NCI-H2081 treated with DMSO at 0.1 percent for 48 hours (cell line): ENCODE measurements at regions not wholly inside any gene's neighbourhood (a gene's known extent, or its start where the extent isn't known, plus 50 kb on each side); places are given as distances from the start of the nearest gene placed in this dataset.
A peak's percentile ranks its signal among the peaks of the same experiment; 100 is the strongest.

ENCODE experiments used
- DNase-seq: peaks from one replicate; lab custom pipeline; 2025; lab: John Stamatoyannopoulos, UW

GRCh38 chr15:91678003-91678402 lies 175.5 kb upstream of the SLCO3A1 start:
- no peak for DNase-seq

- DNase-seq = no peak
These were observed 174.1 kb upstream of the SLCO3A1 start for GRCh38 chr15:91679447-91679846.

DNA sequence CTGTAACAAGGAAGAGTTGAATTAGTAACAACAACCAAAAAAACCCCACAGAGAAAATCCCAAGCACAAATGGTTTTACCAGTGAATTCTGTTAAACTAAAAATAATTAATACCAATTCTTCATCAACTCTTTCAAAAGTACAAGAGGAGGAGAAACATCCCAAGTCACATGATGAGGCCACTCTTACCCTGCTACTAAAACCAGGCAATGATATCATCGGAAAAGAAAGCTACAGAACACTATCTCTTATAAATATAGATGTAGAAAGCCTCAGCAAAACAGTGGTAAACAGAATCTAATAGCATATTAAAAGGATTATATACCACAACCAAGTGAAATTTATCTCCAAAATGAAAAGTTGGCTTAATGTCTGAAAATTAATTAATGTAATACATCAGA lies 168.1 kb upstream of the SLCO3A1 start:
- no peak for DNase-seq

GRCh38 chr15:91688811-91689210 lies 164.7 kb upstream of the SLCO3A1 start:
- no peak for DNase-seq

DNA sequence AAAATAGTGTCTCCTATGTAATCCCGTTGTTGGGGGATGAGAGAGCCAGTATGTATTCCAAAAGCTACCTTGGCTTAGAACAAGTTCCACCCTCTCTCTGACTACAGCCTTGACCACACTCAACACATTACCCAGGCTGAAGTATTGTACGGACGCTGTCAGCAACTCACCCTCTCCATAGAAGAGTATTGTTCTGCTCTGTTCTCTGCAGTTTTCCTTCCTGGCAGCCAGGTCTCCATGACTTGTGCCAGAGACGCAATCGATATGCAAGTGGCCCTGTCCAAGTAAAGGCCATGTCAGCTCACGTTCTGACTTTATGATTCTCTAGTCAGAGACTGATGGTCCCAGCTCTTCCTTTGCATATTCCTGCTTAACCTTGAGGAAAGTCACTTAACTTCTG lies 164.1 kb upstream of the SLCO3A1 start:
- no peak for DNase-seq

GRCh38 chr15:91692596-91692995 lies 160.9 kb upstream of the SLCO3A1 start:
- DNase-seq = no peak

DNA sequence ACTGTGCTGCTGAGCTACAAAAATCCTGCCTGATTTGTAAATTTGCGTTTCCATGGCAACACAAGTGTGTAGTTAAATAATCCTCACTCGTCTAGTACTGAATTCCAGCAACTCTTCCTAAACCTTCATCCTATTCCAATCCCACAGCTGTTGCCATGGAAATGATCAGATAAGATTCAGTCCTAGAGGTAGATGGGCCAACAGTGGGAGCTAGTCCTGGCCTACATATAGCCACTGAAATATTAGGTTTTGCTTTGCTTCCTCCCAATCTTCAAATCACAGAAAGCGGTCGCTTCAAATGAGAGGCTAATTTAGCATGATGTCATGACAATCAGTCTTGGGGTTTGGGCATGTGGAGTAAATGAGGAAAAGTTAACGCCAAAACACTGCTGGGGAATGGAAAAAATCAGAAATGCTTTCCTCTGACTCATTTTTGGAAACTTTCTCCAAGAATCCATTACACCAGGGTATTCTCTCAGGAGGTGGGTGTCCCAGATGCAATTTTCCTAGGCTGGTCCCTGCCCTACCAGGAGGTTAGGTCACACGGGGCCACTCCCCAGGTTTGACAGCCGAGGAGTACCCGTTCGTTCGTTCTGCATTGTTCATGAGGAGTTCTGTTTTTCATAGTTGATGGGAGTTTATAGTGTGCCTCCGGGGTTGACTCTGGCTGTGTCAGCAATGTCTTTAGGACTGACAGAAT lies 159.2 kb upstream of the SLCO3A1 start:
- DNase-seq = no peak

DNA sequence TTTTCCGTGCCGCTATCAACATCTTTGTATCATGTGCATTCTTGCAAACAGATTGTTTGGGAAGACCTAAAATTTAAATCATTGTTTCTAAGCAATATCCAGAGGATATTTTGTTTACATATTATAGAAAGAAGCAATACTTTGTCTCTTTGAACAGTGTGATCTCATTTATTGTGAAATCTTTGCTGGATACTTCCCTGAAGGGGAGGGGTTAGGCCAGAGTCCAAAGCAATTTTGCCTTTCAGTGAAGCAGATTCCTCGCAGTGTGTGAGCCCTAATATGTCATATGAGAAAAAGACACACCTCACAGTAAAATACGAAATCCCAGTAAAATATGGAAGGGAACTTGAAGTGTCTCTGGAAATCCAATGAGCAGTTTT lies 158.7 kb upstream of the SLCO3A1 start:
- DNase-seq = no peak

GRCh38 chr15:91695799-91696198 lies 157.7 kb upstream of the SLCO3A1 start:
- DNase-seq = no peak

GRCh38 chr15:91696981-91697380 lies 156.5 kb upstream of the SLCO3A1 start:
- DNase-seq = no peak

- no peak for DNase-seq
These were observed 155.3 kb upstream of the SLCO3A1 start for GRCh38 chr15:91698241-91698640.

GRCh38 chr15:91699741-91700140 lies 153.8 kb upstream of the SLCO3A1 start:
- no peak for DNase-seq

- DNase-seq = no peak
These were observed 150.2 kb upstream of the SLCO3A1 start for GRCh38 chr15:91703274-91703673.

DNA sequence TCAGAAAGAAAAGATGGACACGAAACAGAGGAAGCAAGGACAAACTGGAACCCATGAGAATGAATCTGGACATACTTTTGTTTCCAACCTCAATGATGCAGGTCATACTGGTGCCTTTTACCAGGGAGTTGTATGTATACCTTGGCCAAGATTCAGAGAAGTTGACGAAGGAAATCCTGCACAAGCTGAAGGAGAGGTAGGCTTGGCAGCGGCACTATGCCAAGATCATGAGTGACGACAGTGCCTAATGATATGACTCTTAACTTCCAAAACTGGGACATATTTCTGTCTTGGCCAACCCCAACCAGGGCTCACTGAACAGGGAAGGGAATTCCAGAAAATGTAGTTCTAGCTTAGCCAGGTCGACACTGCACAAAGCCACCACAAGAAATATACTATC lies 149.2 kb upstream of the SLCO3A1 start:
- no peak for DNase-seq

DNA sequence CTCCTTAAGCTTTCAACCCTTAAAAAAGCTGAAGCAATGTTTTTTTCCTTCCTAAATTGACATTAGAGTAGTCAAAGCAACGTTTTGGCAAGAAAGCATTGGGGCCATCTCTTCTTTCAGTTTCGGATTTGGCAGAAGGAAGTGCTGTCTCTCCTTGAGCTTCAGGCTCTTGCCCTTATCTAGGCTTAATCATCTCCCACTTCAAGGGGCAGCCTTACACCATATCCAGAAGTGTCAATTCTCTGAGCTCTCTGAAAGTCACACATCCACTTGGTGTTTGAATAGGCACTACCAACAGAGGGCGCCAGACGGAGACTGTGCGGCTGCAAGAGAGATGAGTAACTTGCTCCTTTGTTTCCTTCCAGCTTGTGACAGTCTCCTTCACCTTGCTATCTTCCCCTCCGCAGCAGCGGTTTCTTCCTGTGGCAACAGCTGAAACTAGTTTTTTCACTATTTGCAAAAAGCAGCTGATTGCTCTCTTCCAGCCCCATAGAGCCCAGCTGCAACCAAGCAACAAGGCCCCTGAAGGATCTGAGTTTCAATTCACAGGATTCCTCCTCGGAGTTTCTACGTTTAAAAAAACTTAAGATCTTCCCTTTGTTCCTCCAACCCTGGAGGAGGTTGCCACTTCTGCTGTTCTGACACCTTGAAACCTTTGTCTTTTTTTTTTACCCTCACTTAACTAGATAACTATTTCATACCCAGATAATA lies 147.0 kb upstream of the SLCO3A1 start:
- peak; percentile 28 for DNase-seq

- DNase-seq = no peak
These were observed 143.3 kb upstream of the SLCO3A1 start for GRCh38 chr15:91710080-91710698.

DNA sequence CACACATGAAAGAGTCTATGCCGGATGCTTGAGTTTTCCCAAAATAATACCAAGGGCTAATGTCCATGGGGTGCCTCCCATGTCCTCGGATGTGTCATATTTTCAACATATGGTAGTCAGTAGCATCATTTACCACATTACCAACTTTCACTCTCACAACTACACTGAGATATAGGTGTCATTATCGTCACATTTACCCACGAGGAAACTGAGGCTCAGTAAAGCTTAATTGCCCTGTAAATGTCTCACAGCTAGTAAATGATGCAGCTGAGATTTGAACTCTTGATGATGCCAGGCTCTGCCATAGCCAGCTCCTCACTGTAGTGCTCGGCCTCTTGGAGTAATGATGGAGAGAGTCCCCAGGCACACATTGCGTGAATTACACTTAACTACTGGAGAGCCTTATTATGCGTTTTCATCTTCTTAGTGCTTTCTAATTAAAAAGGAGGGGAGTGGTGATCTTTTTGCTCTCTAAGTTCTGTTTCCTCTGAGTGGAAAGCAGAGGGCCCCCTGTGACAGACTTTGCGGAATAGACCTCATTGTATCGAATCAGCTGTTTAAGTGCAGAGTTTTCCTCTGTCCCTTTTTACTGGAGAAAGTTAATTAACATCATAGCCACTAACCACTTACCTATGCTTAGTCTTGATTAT lies 142.0 kb upstream of the SLCO3A1 start:
- no peak for DNase-seq

- no peak for DNase-seq
These were observed 141.2 kb upstream of the SLCO3A1 start for GRCh38 chr15:91712286-91712685.

GRCh38 chr15:91716536-91716935 lies 137.0 kb upstream of the SLCO3A1 start:
- no peak for DNase-seq

DNA sequence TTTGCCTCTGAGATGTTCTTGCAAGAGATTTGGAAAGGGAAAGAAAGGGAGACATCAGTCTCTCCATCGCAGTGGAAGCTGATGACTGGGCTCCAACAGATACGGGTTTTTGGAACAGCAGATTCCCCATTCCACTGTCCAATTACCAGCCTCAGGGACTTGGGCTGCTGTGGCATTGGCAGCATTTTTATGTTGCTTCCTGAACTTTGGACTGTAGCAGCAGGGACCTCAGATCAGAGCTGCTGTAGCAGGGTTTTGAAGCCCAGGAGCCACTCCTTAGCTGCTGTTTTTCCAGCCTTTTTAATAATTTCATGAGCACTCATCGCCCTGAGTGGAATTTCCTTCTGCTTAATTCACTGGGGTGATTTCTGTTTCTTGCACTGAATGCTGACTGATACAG lies 135.7 kb upstream of the SLCO3A1 start:
- no peak for DNase-seq

- DNase-seq = no peak
These were observed 129.5 kb upstream of the SLCO3A1 start for GRCh38 chr15:91723959-91724358.

GRCh38 chr15:91733661-91734060 lies 119.8 kb upstream of the SLCO3A1 start:
- no peak for DNase-seq
